ENCODE measurements at regions not wholly inside any gene's neighbourhood (a gene's known extent, or its start where the extent isn't known, plus 50 kb on each side); places are given as distances from the start of the nearest gene placed in this dataset.
"Not testable (repeated sequence)": the region's sequence is repeated elsewhere in the genome, so short reads cannot be mapped to it uniquely, and the experiment has no call there.

- Mint-ChIP-seq H3K4me3 (no peak overlapping the region), H3K4me1 (no peaks in the 10 kb centered on the region), H3K27me3 (ENCODE audit: low read depth in 3 of 3) (peaks cover 0 to 1% (median 0%) of the 10 kb centered on the region in 3 donors), H3K9me3 (peaks cover 1 to 14% (median 6%) of the 10 kb centered on the region in 6 donors), H3K27ac (no peak overlapping the region), H3K36me3 (no peaks in the 10 kb centered on the region)
- no peak for DNase-seq
Observed at GRCh38 chr9:104374711-104375110, 129.4 kb upstream of the OR13F1 start.

DNA sequence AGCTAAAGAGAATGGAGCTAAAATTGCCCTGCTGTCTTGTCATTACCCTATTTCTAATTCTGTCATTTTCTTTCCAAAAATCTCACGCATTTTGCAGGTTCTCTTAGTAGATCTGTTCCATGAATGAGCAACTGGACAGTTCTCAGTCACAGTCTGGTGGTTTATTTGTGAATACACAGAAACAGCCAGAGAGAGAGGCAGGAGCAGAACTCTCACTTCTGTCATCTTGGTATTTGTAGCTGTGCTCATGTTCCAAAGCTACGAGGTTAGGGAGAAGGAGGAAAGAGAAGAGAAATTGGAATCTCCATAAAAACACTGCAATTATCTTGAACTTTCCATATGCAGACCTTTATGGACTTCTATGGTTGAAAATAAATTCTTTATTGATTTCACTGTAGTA is 118.0 kb upstream of the OR13F1 start:
- DNase-seq, result no peak
- Mint-ChIP-seq H3K9me3 (peaks cover 0 to 6% (median 2%) of the 10 kb centered on the region in 6 donors), H3K27ac (no peak overlapping the region), H3K4me3 (no peak overlapping the region), H3K4me1 (no peaks in the 10 kb centered on the region), H3K36me3 (no peaks in the 10 kb centered on the region), H3K27me3 (ENCODE audit: low read depth in 3 of 3) (no peaks in the 10 kb centered on the region)

DNA sequence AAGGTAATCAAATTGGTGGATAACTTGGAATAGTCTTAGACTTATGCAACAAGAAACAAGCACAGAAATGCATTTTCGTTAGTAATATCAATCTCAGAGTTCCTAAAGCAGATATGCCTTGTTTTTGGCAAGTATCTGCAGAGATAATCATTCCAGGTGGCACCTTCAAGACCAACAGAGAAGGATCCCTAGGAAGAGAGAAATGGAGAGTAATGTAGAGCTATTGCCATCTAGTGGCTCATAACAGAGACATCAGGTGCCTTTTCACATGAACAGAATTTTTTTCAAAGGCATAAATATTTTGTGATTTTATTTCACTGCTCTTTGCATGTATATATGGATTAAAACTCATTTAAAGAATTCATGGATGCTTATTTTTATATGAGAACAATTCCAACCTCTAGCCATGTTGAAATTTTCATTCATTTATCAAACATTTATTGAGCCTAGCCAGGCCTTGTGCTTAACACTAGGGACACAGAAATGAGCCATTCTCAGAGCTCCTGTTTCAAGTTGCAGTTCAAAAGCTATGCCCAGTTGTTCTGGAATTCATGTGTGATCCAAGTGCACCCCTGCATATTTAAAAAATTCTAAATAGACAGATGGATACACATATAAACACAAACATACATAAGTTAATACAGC is 117.5 kb upstream of the OR13F1 start:
- H3K4me1 Mint-ChIP-seq, result no peaks in the 10 kb centered on the region
- H3K36me3 Mint-ChIP-seq, result no peaks in the 10 kb centered on the region
- H3K27ac Mint-ChIP-seq, result no peak overlapping the region
- H3K4me3 Mint-ChIP-seq, result no peak overlapping the region
- H3K27me3 Mint-ChIP-seq (ENCODE audit: low read depth in 3 of 3), result no peaks in the 10 kb centered on the region
- H3K9me3 Mint-ChIP-seq, result peaks cover 0 to 6% (median 2%) of the 10 kb centered on the region in 6 donors
- no peak for DNase-seq

DNA sequence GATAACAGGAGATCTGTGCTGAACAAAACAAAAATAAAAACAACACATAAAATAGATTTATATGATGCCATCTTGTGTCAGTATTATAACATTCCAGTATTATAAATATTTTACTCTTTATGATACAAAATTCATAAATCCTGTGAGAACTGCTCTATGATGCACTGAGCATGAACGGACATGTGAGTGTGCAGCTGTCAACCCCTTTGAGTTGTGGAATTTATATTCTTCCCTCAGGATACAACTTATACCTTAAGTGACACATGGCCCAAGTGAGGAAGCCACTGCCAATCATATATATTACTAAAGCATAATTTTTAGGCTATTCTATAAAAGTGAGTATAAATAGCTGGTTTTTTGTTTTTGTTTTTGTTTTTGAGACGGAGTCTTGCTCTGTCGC is 116.0 kb upstream of the OR13F1 start:
- Mint-ChIP-seq H3K4me1 (no peaks in the 10 kb centered on the region), H3K27me3 (ENCODE audit: low read depth in 3 of 3) (no peaks in the 10 kb centered on the region), H3K27ac (no peak overlapping the region), H3K9me3 (peaks cover 0 to 6% (median 2%) of the 10 kb centered on the region in 6 donors), H3K36me3 (no peaks in the 10 kb centered on the region), H3K4me3 (no peak overlapping the region)
- no peak for DNase-seq

DNA sequence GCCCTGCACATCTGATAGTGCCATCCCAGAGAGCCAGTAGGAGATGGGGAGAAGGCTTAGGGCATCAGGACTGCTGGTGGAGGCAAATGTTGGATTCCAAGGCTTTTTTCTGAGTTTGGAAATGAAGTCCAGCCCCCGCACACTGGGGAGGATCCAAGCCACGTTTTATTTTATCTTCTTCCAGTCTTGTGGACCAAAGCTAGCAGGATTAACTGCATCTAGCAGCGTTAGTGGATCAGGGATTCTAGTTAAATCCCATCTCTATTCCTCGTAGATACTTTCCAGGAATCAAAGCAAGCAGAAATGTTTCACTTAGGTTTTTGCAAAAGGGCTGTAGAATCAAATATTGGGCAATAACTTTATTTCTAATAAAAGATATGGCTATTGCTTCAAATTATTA is 114.7 kb upstream of the OR13F1 start:
- peaks cover 0 to 12% (median 2%) of the 10 kb centered on the region in 6 donors for H3K9me3 Mint-ChIP-seq
- H3K4me1 Mint-ChIP-seq, result no peaks in the 10 kb centered on the region
- no peaks in the 10 kb centered on the region for H3K27me3 Mint-ChIP-seq (ENCODE audit: low read depth in 3 of 3)
- H3K27ac Mint-ChIP-seq, result no peak overlapping the region
- no peaks in the 10 kb centered on the region for H3K36me3 Mint-ChIP-seq
- no peak for DNase-seq
- no peak overlapping the region for H3K4me3 Mint-ChIP-seq

- not testable (repeated sequence) for H3K4me1 Mint-ChIP-seq; H3K27me3 Mint-ChIP-seq (ENCODE audit: low read depth in 3 of 3); H3K36me3 Mint-ChIP-seq; H3K4me3 Mint-ChIP-seq; H3K27ac Mint-ChIP-seq; DNase-seq
- peaks cover 0 to 22% (median 9%) of the 10 kb centered on the region in 6 donors for H3K9me3 Mint-ChIP-seq
Observed at GRCh38 chr9:104394901-104395300, 109.2 kb upstream of the OR13F1 start.

- no peaks in the 10 kb centered on the region for H3K36me3 Mint-ChIP-seq
- no peaks in the 10 kb centered on the region for H3K4me1 Mint-ChIP-seq
- H3K27ac Mint-ChIP-seq, result no peak overlapping the region
- no peak for DNase-seq
- no peak overlapping the region for H3K4me3 Mint-ChIP-seq
- no peaks in the 10 kb centered on the region for H3K27me3 Mint-ChIP-seq (ENCODE audit: low read depth in 3 of 3)
- peaks cover 5 to 39% (median 15%) of the 10 kb centered on the region in 6 donors for H3K9me3 Mint-ChIP-seq
Observed at GRCh38 chr9:104412238-104412637, 91.8 kb upstream of the OR13F1 start.

GRCh38 chr9:104416470-104416869 is 87.6 kb upstream of the OR13F1 start:
- no peak overlapping the region for H3K27ac Mint-ChIP-seq
- no peaks in the 10 kb centered on the region for H3K36me3 Mint-ChIP-seq
- no peaks in the 10 kb centered on the region for H3K27me3 Mint-ChIP-seq (ENCODE audit: low read depth in 3 of 3)
- H3K9me3 Mint-ChIP-seq, result peaks cover 4 to 35% (median 14%) of the 10 kb centered on the region in 6 donors
- no peaks in the 10 kb centered on the region for H3K4me1 Mint-ChIP-seq
- no peak for DNase-seq
- no peak overlapping the region for H3K4me3 Mint-ChIP-seq

DNA sequence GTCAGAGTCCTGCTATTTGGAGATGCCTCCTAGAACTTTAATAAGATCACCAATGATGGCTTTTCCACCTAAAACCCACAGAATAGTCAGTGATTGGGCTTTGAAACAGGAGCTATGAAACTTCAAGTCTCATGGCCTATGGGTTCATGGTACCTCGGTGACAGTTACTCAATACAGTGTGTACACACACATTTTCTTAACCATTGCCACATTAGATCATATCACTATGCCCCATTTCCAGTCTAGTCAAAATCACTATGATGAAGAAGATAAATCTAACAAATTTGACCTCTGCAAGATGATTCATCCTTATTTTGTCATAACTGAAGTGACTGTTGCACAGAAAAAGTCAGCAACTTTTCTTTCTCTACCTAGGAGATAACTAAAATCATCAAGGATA is 86.8 kb upstream of the OR13F1 start:
- Mint-ChIP-seq H3K9me3 (peaks cover 4 to 35% (median 14%) of the 10 kb centered on the region in 6 donors), H3K27me3 (ENCODE audit: low read depth in 3 of 3) (no peaks in the 10 kb centered on the region), H3K4me3 (no peak overlapping the region), H3K27ac (no peak overlapping the region), H3K4me1 (no peaks in the 10 kb centered on the region), H3K36me3 (no peaks in the 10 kb centered on the region)
- no peak for DNase-seq

- DNase-seq, result no peak
- H3K9me3 Mint-ChIP-seq, result peaks cover 12 to 46% (median 16%) of the 10 kb centered on the region in 6 donors
- no peaks in the 10 kb centered on the region for H3K27me3 Mint-ChIP-seq (ENCODE audit: low read depth in 3 of 3)
- no peaks in the 10 kb centered on the region for H3K4me1 Mint-ChIP-seq
- H3K4me3 Mint-ChIP-seq, result no peak overlapping the region
- peaks cover 0 to 4% (median 0%) of the 10 kb centered on the region in 3 donors for H3K36me3 Mint-ChIP-seq
- no peak overlapping the region for H3K27ac Mint-ChIP-seq
Observed at GRCh38 chr9:104429031-104429546, 75.0 kb upstream of the OR13F1 start.

GRCh38 chr9:104435059-104435458 is 69.0 kb upstream of the OR13F1 start:
- no peak for DNase-seq
- H3K9me3 Mint-ChIP-seq, result peaks cover 9 to 25% (median 13%) of the 10 kb centered on the region in 6 donors

DNA sequence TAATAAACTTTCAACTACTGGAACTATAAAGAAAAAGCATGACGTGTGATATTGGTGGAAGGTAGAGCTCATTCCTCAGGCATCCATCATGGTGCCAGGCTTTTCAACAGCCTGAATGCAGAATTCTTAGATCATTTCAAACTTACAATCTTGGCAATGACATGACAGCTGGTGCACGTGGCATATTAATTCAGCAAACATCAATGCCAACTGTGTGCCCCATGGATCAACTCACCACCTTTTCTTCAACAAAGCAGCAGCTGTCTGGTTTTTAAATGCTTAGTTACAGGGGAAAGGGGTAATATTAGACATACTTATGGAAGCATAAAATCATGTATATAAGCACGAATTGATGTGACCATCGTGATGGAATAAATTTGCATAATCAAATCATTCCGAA is 56.0 kb upstream of the OR13F1 start:
- no peaks in the 10 kb centered on the region for H3K4me1 Mint-ChIP-seq
- no peak overlapping the region for H3K4me3 Mint-ChIP-seq
- DNase-seq, result no peak
- peaks cover 0 to 16% (median 7%) of the 10 kb centered on the region in 6 donors for H3K9me3 Mint-ChIP-seq
- no peak overlapping the region for H3K27ac Mint-ChIP-seq
- peaks cover 0 to 1% (median 0%) of the 10 kb centered on the region in 3 donors for H3K27me3 Mint-ChIP-seq (ENCODE audit: low read depth in 3 of 3)
- no peaks in the 10 kb centered on the region for H3K36me3 Mint-ChIP-seq

More at GRCh38 chr9:104435059-104435458, 69.0 kb upstream of the OR13F1 start:
- no peaks in the 10 kb centered on the region for H3K27me3 Mint-ChIP-seq (ENCODE audit: low read depth in 3 of 3)
- no peak overlapping the region for H3K27ac Mint-ChIP-seq
- H3K4me3 Mint-ChIP-seq, result no peak overlapping the region
- H3K4me1 Mint-ChIP-seq, result no peaks in the 10 kb centered on the region
- H3K36me3 Mint-ChIP-seq, result no peaks in the 10 kb centered on the region

Measured in immature natural killer cell (primary cell).